Peyer's patch (tissue), 4 donors: ENCODE measurements at regions not wholly inside any gene's neighbourhood (a gene's known extent, or its start where the extent isn't known, plus 50 kb on each side); places are given as distances from the start of the nearest gene placed in this dataset.

Experiments
- POLR2A ChIP-seq, 2 donors: fragments of 450-650 bp; IDR thresholded peaks; one replicate each; pipeline ENCODE4 v1.5.1; 2017; ENCODE audit warnings: antibody characterized with exemption in 2 of 2, mild to moderate bottlenecking in 2 of 2, moderate library complexity in 2 of 2
- TF ChIP-seq, protein P1 (sequence below), 6 experiments: fragments of 450-650 bp in 4 of 6; fragments of 200-600 bp in 2 of 6; sonication (generic) in 1 of 6; IDR thresholded peaks; one replicate each; pipeline ENCODE4 v1.5.1; 2017 to 2019; ENCODE audit warnings: antibody characterized with exemption in 6 of 6, mild to moderate bottlenecking in 3 of 6, moderate library complexity in 1 of 6

DNA sequence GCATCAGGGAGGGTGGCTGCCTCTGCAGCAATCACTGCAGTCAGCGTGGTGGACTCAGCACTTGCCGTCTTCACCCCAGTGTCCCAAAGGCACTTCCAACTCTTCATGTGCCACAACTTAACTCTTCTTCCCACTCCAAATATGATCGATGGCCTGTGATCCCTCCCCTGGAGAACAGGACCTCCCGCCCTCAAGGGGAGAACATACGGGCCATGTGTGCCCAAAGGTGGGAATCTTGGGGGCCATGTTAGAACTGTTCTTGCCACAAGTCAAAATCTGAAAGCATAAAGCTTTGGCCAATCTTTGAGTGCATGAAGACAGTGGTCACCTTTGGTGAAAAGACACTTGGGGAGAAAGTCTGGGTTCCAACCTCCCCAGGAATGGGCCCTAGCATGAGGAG is 368.5 kb upstream of the MGMT start:
- TF ChIP-seq, protein P1, sequence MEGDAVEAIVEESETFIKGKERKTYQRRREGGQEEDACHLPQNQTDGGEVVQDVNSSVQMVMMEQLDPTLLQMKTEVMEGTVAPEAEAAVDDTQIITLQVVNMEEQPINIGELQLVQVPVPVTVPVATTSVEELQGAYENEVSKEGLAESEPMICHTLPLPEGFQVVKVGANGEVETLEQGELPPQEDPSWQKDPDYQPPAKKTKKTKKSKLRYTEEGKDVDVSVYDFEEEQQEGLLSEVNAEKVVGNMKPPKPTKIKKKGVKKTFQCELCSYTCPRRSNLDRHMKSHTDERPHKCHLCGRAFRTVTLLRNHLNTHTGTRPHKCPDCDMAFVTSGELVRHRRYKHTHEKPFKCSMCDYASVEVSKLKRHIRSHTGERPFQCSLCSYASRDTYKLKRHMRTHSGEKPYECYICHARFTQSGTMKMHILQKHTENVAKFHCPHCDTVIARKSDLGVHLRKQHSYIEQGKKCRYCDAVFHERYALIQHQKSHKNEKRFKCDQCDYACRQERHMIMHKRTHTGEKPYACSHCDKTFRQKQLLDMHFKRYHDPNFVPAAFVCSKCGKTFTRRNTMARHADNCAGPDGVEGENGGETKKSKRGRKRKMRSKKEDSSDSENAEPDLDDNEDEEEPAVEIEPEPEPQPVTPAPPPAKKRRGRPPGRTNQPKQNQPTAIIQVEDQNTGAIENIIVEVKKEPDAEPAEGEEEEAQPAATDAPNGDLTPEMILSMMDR (IDR thresholded peaks at IDR 0.05): no peak
- no peak for TF ChIP-seq POLR2A (IDR thresholded peaks at IDR 0.05)
